Natural killer cell (primary cell): ENCODE measurements at regions not wholly inside any gene's neighbourhood (a gene's known extent, or its start where the extent isn't known, plus 50 kb on each side); places are given as distances from the start of the nearest gene placed in this dataset.

Source experiments
- ATAC-seq, 3 donors: fragments of 150-1000 bp in 2 of 3; fragments of 200-7000 bp in 1 of 3; cut with Tn5 transposase; 1 replicate in 1 of 3; 2 replicates in 2 of 3; pipeline ENCODE4 v1.10.0; 2021; ENCODE audit warnings: mild to moderate bottlenecking in 2 of 3, moderate library complexity in 2 of 3
- DNase-seq, 2 donors: peaks; one replicate each; pipeline versions ENCODE4 v3.0.0 to v3.0.0-alpha.2; 2013 to 2021; ENCODE audit warnings: mixed read lengths in 1 of 2
- H3K27ac ChIP-seq: one replicate; pipeline ENCODE4 v1.5.1; 2013; ENCODE audit warnings: mild to moderate bottlenecking, low read length
- H3K27me3 ChIP-seq: one replicate; pipeline ENCODE4 v1.6.1; 2013; ENCODE audit warnings: low read length; ENCODE audit not compliant: control insufficient read depth, insufficient read depth
- H3K36me3 ChIP-seq: one replicate; pipeline ENCODE4 v1.6.1; 2013; ENCODE audit warnings: low read length; ENCODE audit not compliant: control insufficient read depth, insufficient read depth
- H3K4me1 ChIP-seq: one replicate; pipeline ENCODE4 v1.6.1; 2013; ENCODE audit warnings: low read length; ENCODE audit not compliant: control insufficient read depth, insufficient read depth
- H3K4me3 ChIP-seq: one replicate; pipeline ENCODE4 v1.5.1; 2013; ENCODE audit warnings: low read length
- H3K9me3 ChIP-seq: one replicate; pipeline ENCODE4 v1.6.1; 2013; ENCODE audit warnings: low read length; ENCODE audit not compliant: control insufficient read depth, insufficient read depth
- H3K27ac Mint-ChIP-seq, 2 donors: one replicate each; pipeline ENCODE4 v1.8.0; 2022; ENCODE audit warnings: mild to moderate bottlenecking in 2 of 2, mixed read lengths in 2 of 2, moderate library complexity in 1 of 2
- H3K27me3 Mint-ChIP-seq, 2 donors: one replicate each; pipeline ENCODE4 v1.8.0; 2022; ENCODE audit warnings: low read depth in 2 of 2, mixed read lengths in 2 of 2
- H3K36me3 Mint-ChIP-seq: one replicate; pipeline ENCODE4 v1.8.0; 2022; ENCODE audit warnings: mixed read lengths
- H3K4me1 Mint-ChIP-seq, 2 donors: one replicate each; pipeline ENCODE4 v1.8.0; 2022; ENCODE audit warnings: mixed read lengths in 2 of 2
- H3K4me3 Mint-ChIP-seq: one replicate; pipeline ENCODE4 v1.8.0; 2022; ENCODE audit warnings: mild to moderate bottlenecking, moderate library complexity, mixed read lengths
- H3K9me3 Mint-ChIP-seq, 2 donors: one replicate each; pipeline ENCODE4 v1.8.0; 2022; ENCODE audit warnings: mixed read lengths in 2 of 2
- CTCF ChIP-seq: fragments of 200-600 bp; IDR thresholded peaks from one replicate; pipeline ENCODE4 v1.8.0; 2022; ENCODE audit warnings: antibody characterized with exemption
- WGBS: methylation state at CpG from one replicate; pipeline ENCODE4 v1.1.7; 2013; ENCODE audit warnings: missing lambda C conversion rate; ENCODE audit not compliant: insufficient coverage; 5-methylcytosine and 5-hydroxymethylcytosine counted together
- intact Hi-C: fragments of 100-400 bp; cut with micrococcal nuclease; formaldehyde crosslinking; loops from one replicate; pipeline ENCODE4 v1.14.2; 2022

DNA sequence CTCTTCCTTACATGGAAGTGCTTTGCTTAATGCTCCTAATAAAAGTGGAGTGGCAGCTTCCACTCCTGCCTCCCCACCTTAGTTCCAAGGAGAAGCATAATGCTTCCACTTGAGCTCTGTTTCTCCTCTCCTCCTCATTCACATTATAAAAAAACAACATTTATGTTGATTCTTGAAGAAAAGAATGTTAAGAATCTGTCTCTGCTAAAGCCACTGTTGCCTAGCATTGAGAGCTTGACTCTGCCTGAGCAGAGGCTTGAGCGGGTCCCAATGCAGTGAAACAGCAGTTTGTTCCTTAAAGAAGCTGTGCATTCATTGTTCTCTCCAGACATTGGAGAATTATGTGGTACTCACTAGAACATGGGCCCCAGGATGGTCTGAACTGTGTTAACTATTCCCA is 101.5 kb upstream of the GHR start:
- peaks cover 14 to 20% of the 10 kb centered on the region in 2 donors for H3K9me3 Mint-ChIP-seq
- Histone ChIP-seq H3K4me3 (no peak overlapping the region), H3K27me3 (no peaks in the 10 kb centered on the region), H3K27ac (no peak overlapping the region), H3K4me1 (no peaks in the 10 kb centered on the region), H3K36me3 (no peaks in the 10 kb centered on the region), H3K9me3 (peaks cover 11% of the 10 kb centered on the region)
- intact Hi-C loops = no loop called here
- 72% methylated on average over 1 of the region's 1 CpG for WGBS
- H3K27me3 Mint-ChIP-seq = no peaks in the 10 kb centered on the region
- H3K27ac Mint-ChIP-seq = no peak overlapping the region
- TF ChIP-seq CTCF = no peak
- DNase-seq (no peak), ATAC-seq (no peak)
- no peaks in the 10 kb centered on the region for H3K4me1 Mint-ChIP-seq
- no peak overlapping the region for H3K4me3 Mint-ChIP-seq
- H3K36me3 Mint-ChIP-seq = peaks cover 19% of the 10 kb centered on the region

DNA sequence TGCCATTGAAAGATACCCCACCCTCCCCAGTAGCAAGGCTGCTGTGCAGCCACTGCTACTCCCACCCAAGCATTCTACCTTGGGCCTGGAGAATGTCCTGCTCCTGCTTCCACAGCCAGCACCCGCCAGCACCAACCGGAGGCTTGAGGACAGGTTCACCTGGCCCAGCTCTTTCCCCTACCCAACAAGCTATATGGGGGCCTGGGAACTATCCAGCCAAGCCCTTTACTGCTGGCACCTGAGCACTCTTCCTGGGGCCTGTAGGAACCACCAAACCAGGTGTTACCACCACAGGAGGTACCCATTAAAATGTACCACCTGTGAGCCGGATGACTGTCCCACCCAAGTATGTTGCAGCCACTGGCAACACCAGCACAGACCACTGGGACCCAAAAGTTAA is 86.1 kb upstream of the GHR start:
- Histone ChIP-seq H3K4me1 (no peaks in the 10 kb centered on the region), H3K27me3 (no peaks in the 10 kb centered on the region), H3K27ac (no peak overlapping the region), H3K4me3 (no peak overlapping the region), H3K36me3 (no peaks in the 10 kb centered on the region), H3K9me3 (peaks cover 7% of the 10 kb centered on the region)
- Mint-ChIP-seq H3K4me1 (no peaks in the 10 kb centered on the region), H3K27ac (no peak overlapping the region), H3K27me3 (no peaks in the 10 kb centered on the region), H3K9me3 (peaks cover 24 to 32% of the 10 kb centered on the region in 2 donors), H3K36me3 (peaks cover 7% of the 10 kb centered on the region), H3K4me3 (no peak overlapping the region)
- 89% methylated on average over 3 of the region's 3 CpGs for WGBS
- ATAC-seq = no peak
- TF ChIP-seq CTCF = no peak
- no peak for DNase-seq
- intact Hi-C loops = no loop called here

- no peak overlapping the region for H3K27ac Mint-ChIP-seq
- H3K9me3 Mint-ChIP-seq = peaks cover 23 to 30% of the 10 kb centered on the region in 2 donors
- H3K27me3 Mint-ChIP-seq = no peaks in the 10 kb centered on the region
- no peaks in the 10 kb centered on the region for H3K36me3 ChIP-seq
- no peaks in the 10 kb centered on the region for H3K4me1 ChIP-seq
- H3K4me1 Mint-ChIP-seq = no peaks in the 10 kb centered on the region
- H3K27ac ChIP-seq = no peak overlapping the region
- H3K36me3 Mint-ChIP-seq = peaks cover 7% of the 10 kb centered on the region
- no peak for DNase-seq
- intact Hi-C loops = no loop called here
- no peak for TF ChIP-seq CTCF
- H3K4me3 ChIP-seq = no peak overlapping the region
- 88% methylated on average over 3 of the region's 3 CpGs for WGBS
- peaks cover 7% of the 10 kb centered on the region for H3K9me3 ChIP-seq
- no peak for ATAC-seq
- H3K27me3 ChIP-seq = no peaks in the 10 kb centered on the region
- no peak overlapping the region for H3K4me3 Mint-ChIP-seq
Measured at GRCh38 chr5:42337607-42338006, 85.6 kb upstream of the GHR start.

DNA sequence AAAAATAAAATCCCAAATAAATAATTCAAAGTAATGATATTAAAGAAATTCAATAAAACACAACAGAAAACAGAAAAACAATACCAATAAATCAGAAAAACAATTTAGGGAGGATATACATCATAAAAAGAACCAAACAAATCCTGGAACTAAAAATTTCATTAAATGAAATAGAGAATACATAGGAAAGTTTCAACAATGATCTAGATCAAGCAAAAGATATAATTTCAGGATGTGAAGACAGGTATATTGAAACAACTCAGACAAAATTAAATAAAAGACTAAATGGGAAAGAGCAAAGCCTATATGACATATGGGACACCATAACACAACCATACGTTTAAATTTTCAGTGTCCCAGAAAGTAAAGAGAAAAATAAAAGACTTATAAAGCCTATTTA is 85.1 kb upstream of the GHR start:
- no peak for TF ChIP-seq CTCF
- Mint-ChIP-seq H3K4me3 (no peak overlapping the region), H3K9me3 (peaks cover 22 to 29% of the 10 kb centered on the region in 2 donors), H3K4me1 (no peaks in the 10 kb centered on the region), H3K36me3 (peaks cover 7% of the 10 kb centered on the region), H3K27me3 (no peaks in the 10 kb centered on the region), H3K27ac (no peak overlapping the region)
- Histone ChIP-seq H3K9me3 (peaks cover 7% of the 10 kb centered on the region), H3K4me3 (no peak overlapping the region), H3K4me1 (no peaks in the 10 kb centered on the region), H3K27ac (no peak overlapping the region), H3K27me3 (no peaks in the 10 kb centered on the region), H3K36me3 (no peaks in the 10 kb centered on the region)
- intact Hi-C loops = no loop called here
- no CpG with 5 or more reads among the region's 1 CpG for WGBS
- ATAC-seq (no peak), DNase-seq (no peak)
